WTC11 (cell line): ENCODE measurements at regions not wholly inside any gene's neighbourhood (a gene's known extent, or its start where the extent isn't known, plus 50 kb on each side); places are given as distances from the start of the nearest gene placed in this dataset.
A peak's percentile ranks its signal among the peaks of the same experiment; 100 is the strongest.

Source experiments
- ATAC-seq: fragments of 200-7000 bp; cut with Tn5 transposase; 2 replicates; pipeline ENCODE4 v1.10.0; 2021; ENCODE audit warnings: mild to moderate bottlenecking, moderate library complexity
- CTCF ChIA-PET: fragments of 300-600 bp; sonication (Branson Sonifier 250); formaldehyde crosslinking; loops from one replicate; lab custom pipeline; 2021; ENCODE audit warnings: antibody characterized with exemption; lab: Charles Lee
- POLR2A ChIA-PET: fragments of 350-600 bp; sonication (Branson Sonifier 250); formaldehyde crosslinking; loops from one replicate; lab custom pipeline; 2021; ENCODE audit warnings: antibody characterized with exemption; lab: Charles Lee
- DNase-seq: peaks from one replicate; pipeline ENCODE4 v3.0.0; 2021; ENCODE audit warnings: low spot score
- H3K27ac Mint-ChIP-seq: 2 replicates; pipeline ENCODE4 v1.8.0; 2021; ENCODE audit warnings: mixed read lengths
- H3K27me3 Mint-ChIP-seq: 2 replicates; pipeline ENCODE4 v1.8.0; 2021; ENCODE audit warnings: low read depth, mild to moderate bottlenecking, moderate library complexity, mixed read lengths
- H3K36me3 Mint-ChIP-seq: 2 replicates; pipeline ENCODE4 v1.8.0; 2021; ENCODE audit warnings: mixed read lengths
- H3K4me1 Mint-ChIP-seq: 2 replicates; pipeline ENCODE4 v1.8.0; 2022; ENCODE audit warnings: mixed read lengths
- H3K4me3 Mint-ChIP-seq: 2 replicates; pipeline ENCODE4 v1.8.0; 2021; ENCODE audit warnings: mild to moderate bottlenecking, moderate library complexity, mixed read lengths
- H3K9me3 Mint-ChIP-seq: 2 replicates; pipeline ENCODE4 v1.8.0; 2021; ENCODE audit warnings: mixed read lengths
- ESRRA ChIP-seq: sonication (generic); formaldehyde crosslinking; IDR thresholded peaks from 2 replicates; pipeline ENCODE4 v1.8.1; 2022; ENCODE audit warnings: mild to moderate bottlenecking, missing genetic modification reagents, borderline replicate concordance
- GRHL2 ChIP-seq: fragments of 250-450 bp; sonication (Bioruptor Pico); IDR thresholded peaks from 2 replicates; pipeline ENCODE4 v1.8.0; 2022; ENCODE audit warnings: mild to moderate bottlenecking, moderate library complexity; ENCODE audit not compliant: insufficient replicate concordance, severe bottlenecking
- HMGA2 ChIP-seq: fragments of 250-450 bp; sonication (Bioruptor Pico); IDR thresholded peaks from 2 replicates; pipeline ENCODE4 v1.4.0; 2021; ENCODE audit warnings: mild to moderate bottlenecking, moderate library complexity
- JAZF1 ChIP-seq: fragments of 250-450 bp; sonication (Bioruptor Pico); IDR thresholded peaks from 2 replicates; pipeline ENCODE4 v1.9.0; 2021; ENCODE audit warnings: moderate library complexity, mild to moderate bottlenecking, inconsistent platforms
- MAX ChIP-seq: sonication (generic); formaldehyde crosslinking; IDR thresholded peaks from 2 replicates; pipeline ENCODE4 v1.8.0; 2022; ENCODE audit warnings: mild to moderate bottlenecking, missing genetic modification reagents
- NFE2L1 ChIP-seq: sonication (generic); formaldehyde crosslinking; IDR thresholded peaks from 2 replicates; pipeline ENCODE4 v1.8.1; 2023; ENCODE audit warnings: missing genetic modification reagents
- NFYB ChIP-seq: sonication (generic); formaldehyde crosslinking; conservative IDR thresholded peaks from 2 replicates; pipeline ENCODE4 v1.8.0; 2022; ENCODE audit warnings: low read depth, missing genetic modification reagents
- SMAD3 ChIP-seq: sonication (generic); formaldehyde crosslinking; IDR thresholded peaks from 2 replicates; pipeline ENCODE4 v1.8.0; 2022; ENCODE audit warnings: missing genetic modification reagents, mild to moderate bottlenecking, borderline replicate concordance
- SMAD4 ChIP-seq: sonication (generic); formaldehyde crosslinking; IDR thresholded peaks from 2 replicates; pipeline ENCODE4 v1.8.0; 2022; ENCODE audit warnings: mild to moderate bottlenecking, missing genetic modification reagents
- TEAD4 ChIP-seq: sonication (generic); formaldehyde crosslinking; IDR thresholded peaks from 2 replicates; pipeline ENCODE4 v1.8.0; 2022; ENCODE audit warnings: mild to moderate bottlenecking, missing genetic modification reagents
- ZBTB21 ChIP-seq: sonication (generic); formaldehyde crosslinking; IDR thresholded peaks from 2 replicates; pipeline ENCODE4 v1.8.1; 2023; ENCODE audit warnings: mild to moderate bottlenecking, missing genetic modification reagents, borderline replicate concordance
- ZNF425 ChIP-seq: fragments of 250-450 bp; sonication (Bioruptor Pico); conservative IDR thresholded peaks from 2 replicates; pipeline ENCODE4 v1.9.0; 2021; ENCODE audit warnings: mild to moderate bottlenecking
- ZNF671 ChIP-seq: fragments of 250-450 bp; sonication (Bioruptor Pico); IDR thresholded peaks from 2 replicates; pipeline ENCODE4 v1.8.0; 2021; ENCODE audit warnings: mild to moderate bottlenecking
- TF ChIP-seq, protein P1 (sequence below): fragments of 250-450 bp; sonication (Bioruptor Pico); IDR thresholded peaks from 2 replicates; pipeline ENCODE4 v1.9.0; 2021; ENCODE audit warnings: mild to moderate bottlenecking, borderline replicate concordance
- TF ChIP-seq, protein P2 (sequence below): sonication (generic); formaldehyde crosslinking; IDR thresholded peaks from 2 replicates; pipeline ENCODE4 v1.8.1; 2022; ENCODE audit warnings: low read depth, missing genetic modification reagents, borderline replicate concordance
- TF ChIP-seq, protein P3 (sequence below): fragments of 250-450 bp; sonication (Bioruptor Pico); IDR thresholded peaks from 2 replicates; pipeline ENCODE4 v1.9.0; 2021; ENCODE audit warnings: mild to moderate bottlenecking
- TF ChIP-seq, protein P4 (sequence below): fragments of 250-450 bp; sonication (Bioruptor Pico); IDR thresholded peaks from 2 replicates; pipeline ENCODE4 v2.1.2; 2022; ENCODE audit warnings: mild to moderate bottlenecking, moderate library complexity
- TF ChIP-seq, protein P5 (sequence below): sonication (generic); formaldehyde crosslinking; IDR thresholded peaks from 2 replicates; pipeline ENCODE4 v1.8.1; 2022; ENCODE audit warnings: low read depth, mild to moderate bottlenecking, moderate library complexity, missing genetic modification reagents, borderline replicate concordance

- TF ChIP-seq NFE2L1 (CRISPR knock-in tag), result no peak
Observed at GRCh38 chrX:8244301-8244700, 73.2 kb upstream of the VCX2 start (continued).

DNA sequence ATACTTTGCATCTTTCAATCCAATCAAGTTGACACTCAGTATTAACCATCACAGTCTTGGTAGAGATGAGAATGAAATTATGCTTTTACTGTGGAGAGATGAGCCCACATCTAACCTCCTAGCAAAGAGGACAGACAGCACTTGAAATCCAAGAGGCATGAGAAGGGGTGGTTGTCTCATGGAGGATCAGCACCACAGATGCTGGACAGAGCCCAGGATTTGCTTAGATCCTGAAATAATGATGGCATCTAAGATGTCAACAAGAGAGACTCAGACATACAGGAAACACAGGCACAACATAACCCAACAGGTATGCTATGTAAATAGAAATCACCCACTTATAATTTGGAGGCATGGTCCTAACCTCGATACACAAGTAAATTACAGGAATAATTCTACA is 74.3 kb upstream of the VCX2 start:
- no peaks in the 10 kb centered on the region for H3K36me3 Mint-ChIP-seq
- H3K4me3 Mint-ChIP-seq, result no peak overlapping the region
- no peaks in the 10 kb centered on the region for H3K9me3 Mint-ChIP-seq
- DNase-seq, result peak; percentile 10
- POLR2A ChIA-PET, result no interaction called here
- no peak overlapping the region for H3K27ac Mint-ChIP-seq
- no peaks in the 10 kb centered on the region for H3K4me1 Mint-ChIP-seq
- TF ChIP-seq ZNF425 (CRISPR knock-in tag), result no peak
- no peak for TF ChIP-seq ZBTB21
- no peak for TF ChIP-seq ZNF671 (CRISPR knock-in tag)
- TF ChIP-seq NFE2L1 (CRISPR knock-in tag), result no peak
- no peak for TF ChIP-seq SMAD4
- TF ChIP-seq SMAD3 (CRISPR knock-in tag), result no peak
- TF ChIP-seq, protein P1, sequence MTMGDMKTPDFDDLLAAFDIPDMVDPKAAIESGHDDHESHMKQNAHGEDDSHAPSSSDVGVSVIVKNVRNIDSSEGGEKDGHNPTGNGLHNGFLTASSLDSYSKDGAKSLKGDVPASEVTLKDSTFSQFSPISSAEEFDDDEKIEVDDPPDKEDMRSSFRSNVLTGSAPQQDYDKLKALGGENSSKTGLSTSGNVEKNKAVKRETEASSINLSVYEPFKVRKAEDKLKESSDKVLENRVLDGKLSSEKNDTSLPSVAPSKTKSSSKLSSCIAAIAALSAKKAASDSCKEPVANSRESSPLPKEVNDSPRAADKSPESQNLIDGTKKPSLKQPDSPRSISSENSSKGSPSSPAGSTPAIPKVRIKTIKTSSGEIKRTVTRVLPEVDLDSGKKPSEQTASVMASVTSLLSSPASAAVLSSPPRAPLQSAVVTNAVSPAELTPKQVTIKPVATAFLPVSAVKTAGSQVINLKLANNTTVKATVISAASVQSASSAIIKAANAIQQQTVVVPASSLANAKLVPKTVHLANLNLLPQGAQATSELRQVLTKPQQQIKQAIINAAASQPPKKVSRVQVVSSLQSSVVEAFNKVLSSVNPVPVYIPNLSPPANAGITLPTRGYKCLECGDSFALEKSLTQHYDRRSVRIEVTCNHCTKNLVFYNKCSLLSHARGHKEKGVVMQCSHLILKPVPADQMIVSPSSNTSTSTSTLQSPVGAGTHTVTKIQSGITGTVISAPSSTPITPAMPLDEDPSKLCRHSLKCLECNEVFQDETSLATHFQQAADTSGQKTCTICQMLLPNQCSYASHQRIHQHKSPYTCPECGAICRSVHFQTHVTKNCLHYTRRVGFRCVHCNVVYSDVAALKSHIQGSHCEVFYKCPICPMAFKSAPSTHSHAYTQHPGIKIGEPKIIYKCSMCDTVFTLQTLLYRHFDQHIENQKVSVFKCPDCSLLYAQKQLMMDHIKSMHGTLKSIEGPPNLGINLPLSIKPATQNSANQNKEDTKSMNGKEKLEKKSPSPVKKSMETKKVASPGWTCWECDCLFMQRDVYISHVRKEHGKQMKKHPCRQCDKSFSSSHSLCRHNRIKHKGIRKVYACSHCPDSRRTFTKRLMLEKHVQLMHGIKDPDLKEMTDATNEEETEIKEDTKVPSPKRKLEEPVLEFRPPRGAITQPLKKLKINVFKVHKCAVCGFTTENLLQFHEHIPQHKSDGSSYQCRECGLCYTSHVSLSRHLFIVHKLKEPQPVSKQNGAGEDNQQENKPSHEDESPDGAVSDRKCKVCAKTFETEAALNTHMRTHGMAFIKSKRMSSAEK (CRISPR knock-in tag), result no peak
- TF ChIP-seq HMGA2 (CRISPR knock-in tag), result no peak
- TF ChIP-seq, protein P2, sequence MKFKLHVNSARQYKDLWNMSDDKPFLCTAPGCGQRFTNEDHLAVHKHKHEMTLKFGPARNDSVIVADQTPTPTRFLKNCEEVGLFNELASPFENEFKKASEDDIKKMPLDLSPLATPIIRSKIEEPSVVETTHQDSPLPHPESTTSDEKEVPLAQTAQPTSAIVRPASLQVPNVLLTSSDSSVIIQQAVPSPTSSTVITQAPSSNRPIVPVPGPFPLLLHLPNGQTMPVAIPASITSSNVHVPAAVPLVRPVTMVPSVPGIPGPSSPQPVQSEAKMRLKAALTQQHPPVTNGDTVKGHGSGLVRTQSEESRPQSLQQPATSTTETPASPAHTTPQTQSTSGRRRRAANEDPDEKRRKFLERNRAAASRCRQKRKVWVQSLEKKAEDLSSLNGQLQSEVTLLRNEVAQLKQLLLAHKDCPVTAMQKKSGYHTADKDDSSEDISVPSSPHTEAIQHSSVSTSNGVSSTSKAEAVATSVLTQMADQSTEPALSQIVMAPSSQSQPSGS, result no peak
- no peak for TF ChIP-seq GRHL2 (CRISPR knock-in tag)
- TF ChIP-seq, protein P3, sequence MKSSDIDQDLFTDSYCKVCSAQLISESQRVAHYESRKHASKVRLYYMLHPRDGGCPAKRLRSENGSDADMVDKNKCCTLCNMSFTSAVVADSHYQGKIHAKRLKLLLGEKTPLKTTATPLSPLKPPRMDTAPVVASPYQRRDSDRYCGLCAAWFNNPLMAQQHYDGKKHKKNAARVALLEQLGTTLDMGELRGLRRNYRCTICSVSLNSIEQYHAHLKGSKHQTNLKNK (CRISPR knock-in tag), result no peak
- TF ChIP-seq, protein P4, sequence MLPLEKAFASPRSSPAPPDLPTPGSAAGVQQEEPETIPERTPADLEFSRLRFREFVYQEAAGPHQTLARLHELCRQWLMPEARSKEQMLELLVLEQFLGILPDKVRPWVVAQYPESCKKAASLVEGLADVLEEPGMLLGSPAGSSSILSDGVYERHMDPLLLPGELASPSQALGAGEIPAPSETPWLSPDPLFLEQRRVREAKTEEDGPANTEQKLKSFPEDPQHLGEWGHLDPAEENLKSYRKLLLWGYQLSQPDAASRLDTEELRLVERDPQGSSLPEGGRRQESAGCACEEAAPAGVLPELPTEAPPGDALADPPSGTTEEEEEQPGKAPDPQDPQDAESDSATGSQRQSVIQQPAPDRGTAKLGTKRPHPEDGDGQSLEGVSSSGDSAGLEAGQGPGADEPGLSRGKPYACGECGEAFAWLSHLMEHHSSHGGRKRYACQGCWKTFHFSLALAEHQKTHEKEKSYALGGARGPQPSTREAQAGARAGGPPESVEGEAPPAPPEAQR (CRISPR knock-in tag), result no peak
- no peak for TF ChIP-seq NFYB (CRISPR knock-in tag)
- TF ChIP-seq ESRRA, result no peak
- TF ChIP-seq TEAD4 (CRISPR knock-in tag), result no peak
- TF ChIP-seq, protein P5, sequence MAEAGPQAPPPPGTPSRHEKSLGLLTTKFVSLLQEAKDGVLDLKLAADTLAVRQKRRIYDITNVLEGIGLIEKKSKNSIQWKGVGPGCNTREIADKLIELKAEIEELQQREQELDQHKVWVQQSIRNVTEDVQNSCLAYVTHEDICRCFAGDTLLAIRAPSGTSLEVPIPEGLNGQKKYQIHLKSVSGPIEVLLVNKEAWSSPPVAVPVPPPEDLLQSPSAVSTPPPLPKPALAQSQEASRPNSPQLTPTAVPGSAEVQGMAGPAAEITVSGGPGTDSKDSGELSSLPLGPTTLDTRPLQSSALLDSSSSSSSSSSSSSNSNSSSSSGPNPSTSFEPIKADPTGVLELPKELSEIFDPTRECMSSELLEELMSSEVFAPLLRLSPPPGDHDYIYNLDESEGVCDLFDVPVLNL (CRISPR knock-in tag), result no peak
- no peak for TF ChIP-seq JAZF1 (CRISPR knock-in tag)
- no peak for TF ChIP-seq MAX
- H3K27me3 Mint-ChIP-seq, result no peaks in the 10 kb centered on the region; the same call in 1 of the 2 replicates
- CTCF ChIA-PET, result no interaction called here
- ATAC-seq, result no peak
